ENCODE measurements at regions not wholly inside any gene's neighbourhood (a gene's known extent, or its start where the extent isn't known, plus 50 kb on each side); places are given as distances from the start of the nearest gene placed in this dataset.

DNA sequence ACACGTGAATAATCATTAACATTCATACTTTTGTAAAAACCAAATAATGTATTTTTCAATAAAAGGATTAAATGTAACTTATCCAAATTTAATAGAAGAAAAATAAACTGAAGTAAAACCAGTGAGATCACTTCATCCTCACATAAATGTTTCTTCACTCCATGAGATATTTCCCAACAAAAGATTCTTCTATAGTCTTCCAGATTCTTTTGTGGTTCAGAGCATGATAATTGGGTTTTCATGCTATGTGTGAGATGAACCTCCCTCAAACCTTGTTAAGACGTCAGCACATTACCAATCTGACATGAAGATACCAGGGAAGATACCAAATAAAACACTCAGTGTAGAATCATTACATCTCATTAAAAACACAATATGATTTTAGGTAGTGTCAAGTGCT lies 62.9 kb upstream of the OXGR1 start:
- DNase-seq (ENCODE audit: low spot score), result no peak

DNA sequence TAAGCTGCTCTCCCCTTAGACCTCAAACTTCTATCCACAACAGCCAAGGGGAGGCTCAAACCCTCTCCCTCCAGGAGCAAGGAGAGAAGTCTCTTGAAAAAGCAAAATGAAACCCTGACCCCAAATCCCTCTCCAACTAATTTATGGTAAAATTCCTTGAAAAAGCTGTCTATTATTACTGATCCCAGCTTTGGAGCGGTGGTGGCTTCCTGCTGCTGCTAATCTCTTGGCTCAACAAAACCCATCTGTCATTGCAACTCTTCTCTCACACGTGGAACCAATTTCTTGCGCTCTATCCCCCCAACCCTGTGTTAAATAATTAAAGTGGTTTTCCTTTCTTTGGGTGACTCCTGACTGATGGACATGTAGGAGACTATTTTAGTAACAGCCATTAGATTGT lies 64.1 kb upstream of the OXGR1 start:
- DNase-seq (ENCODE audit: low spot score), result no peak

DNA sequence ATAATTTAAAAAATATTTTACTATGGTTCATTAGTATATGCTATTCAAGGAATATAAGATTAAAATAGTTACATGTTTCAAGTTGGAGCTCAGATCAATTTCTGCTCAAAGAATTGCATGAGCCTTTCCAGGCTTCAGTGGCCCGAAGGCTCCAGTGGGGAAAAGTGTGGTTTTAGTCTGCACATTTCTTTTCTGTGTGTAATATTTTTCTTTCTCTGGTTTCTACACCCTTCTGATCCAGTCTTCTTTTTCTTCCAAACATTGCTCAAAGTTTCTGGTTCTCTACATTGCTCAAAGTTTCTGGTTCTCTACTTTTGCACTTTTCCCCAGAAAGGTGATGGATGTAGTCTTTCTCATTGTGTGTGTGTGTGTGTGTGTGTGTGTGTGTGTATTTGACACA lies 64.7 kb upstream of the OXGR1 start:
- no peak for DNase-seq (ENCODE audit: low spot score)

DNA sequence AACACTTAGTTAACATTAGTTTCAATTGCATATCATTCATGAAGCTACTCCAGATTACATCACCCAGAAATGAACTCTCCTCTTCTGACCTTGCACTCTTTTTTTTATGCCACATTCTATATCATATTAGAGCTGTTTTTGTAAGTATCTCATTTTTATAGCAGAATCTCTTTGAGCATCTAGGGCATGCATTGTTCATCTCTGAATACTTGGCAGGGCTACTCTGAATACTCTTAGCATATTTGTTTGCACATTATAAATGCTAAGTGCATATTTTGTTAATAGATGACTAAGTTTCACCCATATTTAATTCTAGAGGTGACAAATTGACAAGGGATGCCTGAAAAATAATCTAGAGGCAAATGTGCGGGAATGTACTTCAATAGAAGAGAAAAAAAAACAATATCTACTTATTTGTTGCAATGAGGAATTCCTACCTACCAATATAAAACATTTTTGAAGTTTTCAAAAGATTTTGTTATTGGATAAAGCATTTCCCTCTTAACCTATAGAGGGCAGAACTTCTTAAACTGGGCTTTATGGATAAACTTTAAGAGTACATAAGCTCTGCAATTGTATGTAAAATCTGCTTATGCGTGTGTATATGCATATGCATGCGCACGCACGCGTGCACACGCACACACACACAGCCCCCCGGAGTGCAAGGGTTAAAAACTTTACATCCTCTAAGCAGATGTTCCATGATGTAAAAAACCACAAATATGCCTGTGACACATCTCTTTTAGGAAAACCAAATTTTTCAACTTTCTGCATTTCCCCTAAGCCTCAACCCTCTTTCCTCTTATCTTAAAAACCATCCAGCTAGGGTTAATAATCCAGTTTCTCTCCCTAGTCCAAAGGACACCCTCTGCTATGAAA lies 73.0 kb upstream of the OXGR1 start:
- peak; percentile 18 for DNase-seq (ENCODE audit: low spot score)

DNA sequence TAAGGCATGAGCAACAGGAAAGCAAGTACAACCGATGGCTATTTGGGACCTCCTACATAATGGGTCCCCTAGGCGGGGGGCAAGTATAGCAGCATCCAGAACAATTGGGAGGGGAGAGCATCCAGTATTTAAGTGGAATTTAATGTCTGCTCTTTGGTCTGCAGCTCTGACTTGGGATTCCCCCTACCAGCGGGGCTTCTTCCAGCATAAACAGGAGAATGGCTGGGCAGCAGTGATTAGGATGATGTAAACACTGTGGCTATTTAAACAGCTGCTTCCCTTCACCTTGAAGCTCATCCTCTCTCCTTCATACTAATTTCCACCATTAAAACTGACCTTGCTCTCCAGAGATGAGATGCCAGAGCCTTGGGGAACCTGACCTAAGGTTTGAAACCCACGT lies 73.9 kb upstream of the OXGR1 start:
- no peak for DNase-seq (ENCODE audit: low spot score)

DNA sequence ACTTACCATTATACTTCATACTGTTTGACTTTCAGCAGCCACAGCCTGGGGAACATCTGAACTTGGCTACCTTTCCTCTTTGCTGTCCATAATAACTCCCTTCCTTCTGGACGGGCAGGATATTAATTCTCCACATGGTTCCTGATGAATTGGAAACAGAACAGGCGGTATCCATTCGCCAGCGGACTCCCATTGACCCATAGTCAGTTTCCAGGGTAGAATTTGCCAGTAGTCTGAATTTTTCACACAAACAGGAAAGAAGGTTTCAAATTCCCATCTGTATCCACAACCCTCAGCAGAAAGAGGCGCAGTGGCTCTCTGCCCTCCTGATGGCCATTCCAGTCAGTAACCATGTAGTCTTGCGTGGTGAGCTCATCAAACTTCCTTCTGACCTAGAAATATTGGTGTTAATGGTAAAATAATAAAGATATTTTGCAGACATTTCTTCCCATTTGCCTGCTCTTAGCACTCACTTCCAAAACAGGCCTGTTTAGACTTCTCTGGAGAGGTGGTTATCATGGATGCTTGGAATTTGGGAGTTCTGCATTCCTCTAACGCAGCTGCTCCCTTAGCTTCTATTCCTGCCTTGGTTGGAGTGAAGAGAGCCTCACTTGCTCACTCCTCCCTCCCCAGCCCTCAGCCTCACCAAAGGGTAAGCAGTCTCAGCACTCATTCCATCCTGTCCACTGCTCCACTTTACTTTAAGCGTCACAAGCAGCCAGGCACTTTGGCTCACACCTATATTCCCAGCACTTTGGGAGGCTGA lies 75.0 kb upstream of the OXGR1 start:
- no peak for DNase-seq (ENCODE audit: low spot score)

DNA sequence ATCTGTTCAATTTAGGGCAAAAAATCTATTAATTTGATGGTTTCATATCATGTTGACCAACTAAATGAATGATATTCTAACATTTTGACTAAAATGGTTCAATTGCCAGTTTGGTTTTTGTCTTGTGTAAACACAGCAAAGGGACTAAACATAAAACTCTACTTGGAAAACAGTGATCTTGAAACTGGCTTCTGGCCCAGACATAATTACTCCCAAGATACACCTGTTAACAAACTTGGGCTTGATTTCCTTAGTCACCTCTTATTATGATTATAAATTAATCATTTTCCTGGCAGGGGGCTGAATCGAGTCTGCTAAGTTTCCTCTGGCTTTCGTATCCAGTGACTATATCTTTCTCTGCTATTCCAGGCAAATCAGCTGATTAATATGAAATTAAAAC lies 78.0 kb upstream of the OXGR1 start:
- DNase-seq (ENCODE audit: low spot score), result no peak

DNA sequence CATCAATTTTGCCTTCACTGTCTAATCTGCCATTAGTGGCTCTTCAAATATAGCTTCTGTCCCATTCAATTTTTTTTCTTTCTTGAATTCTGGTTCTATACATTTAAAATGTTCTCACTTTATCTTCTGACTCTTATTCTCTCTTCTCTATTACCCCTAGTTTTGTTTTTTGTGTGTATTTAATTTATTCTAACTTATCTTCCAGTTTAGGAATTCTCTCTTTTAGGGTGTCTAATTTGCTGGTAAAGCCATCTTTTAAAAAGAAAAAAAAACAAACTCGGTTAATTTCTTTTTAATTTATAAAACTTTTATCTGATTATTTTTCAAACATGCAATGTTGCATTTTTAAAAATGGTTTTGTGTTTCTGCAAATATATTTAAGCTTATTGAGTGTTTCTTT lies 80.3 kb upstream of the OXGR1 start:
- DNase-seq (ENCODE audit: low spot score), result no peak

DNA sequence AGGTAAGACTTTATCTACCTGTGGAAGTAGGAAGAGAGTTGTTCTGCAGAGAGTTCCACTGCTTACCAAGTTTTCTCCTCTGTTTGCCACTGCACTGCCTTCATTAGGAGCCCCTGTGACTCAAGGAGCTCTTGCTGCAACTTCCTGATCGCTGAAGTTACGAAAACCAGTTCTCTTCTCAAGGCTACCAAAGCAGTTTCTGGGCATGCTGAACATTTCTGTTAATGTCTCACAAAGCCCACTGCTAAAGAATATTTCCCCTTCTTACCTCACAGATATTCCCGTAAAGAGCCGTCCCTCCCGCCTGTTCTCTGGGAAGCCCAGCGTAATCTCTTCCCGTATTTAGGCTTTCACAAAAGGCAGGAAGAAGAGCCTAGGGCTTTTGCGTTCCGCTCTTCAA lies 82.6 kb upstream of the OXGR1 start:
- no peak for DNase-seq (ENCODE audit: low spot score)

DNA sequence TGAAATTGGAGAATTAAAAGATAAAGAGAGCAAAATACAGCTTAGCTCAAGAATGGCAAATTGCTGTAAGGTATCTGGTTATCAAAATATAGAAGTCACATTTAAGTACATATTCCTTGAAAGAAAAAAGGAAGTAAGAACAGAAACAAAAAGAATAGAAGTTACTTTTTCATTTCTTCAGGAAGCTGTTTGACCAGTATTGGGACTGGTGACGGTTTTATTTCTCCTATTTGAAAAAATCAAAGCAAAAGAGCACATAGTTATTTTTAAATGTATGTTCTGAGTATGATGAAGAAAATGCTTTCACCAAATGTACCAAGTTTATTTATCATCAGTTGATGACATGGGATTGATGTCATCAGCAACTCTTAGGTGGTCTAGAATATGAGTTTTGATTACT lies 83.1 kb upstream of the OXGR1 start:
- no peak for DNase-seq (ENCODE audit: low spot score)

DNA sequence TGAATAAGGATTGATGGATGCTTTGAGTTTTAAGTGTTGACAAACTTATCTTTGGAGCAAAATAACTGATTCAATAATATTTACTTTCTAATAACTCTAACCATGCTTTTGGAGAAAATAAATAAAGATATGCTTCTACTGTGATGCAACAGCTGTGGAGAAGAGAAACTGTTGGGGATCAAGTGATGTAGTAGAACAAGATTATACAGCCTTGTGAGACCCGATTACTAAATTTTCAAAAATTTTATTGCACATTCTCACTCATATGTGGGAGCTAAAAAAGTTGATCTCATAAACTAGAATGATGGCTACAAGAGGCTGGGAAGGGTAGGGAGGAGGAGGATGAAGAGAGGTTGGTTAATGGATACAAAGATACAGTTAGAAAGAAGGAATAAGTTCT lies 85.5 kb upstream of the OXGR1 start:
- no peak for DNase-seq (ENCODE audit: low spot score)

DNA sequence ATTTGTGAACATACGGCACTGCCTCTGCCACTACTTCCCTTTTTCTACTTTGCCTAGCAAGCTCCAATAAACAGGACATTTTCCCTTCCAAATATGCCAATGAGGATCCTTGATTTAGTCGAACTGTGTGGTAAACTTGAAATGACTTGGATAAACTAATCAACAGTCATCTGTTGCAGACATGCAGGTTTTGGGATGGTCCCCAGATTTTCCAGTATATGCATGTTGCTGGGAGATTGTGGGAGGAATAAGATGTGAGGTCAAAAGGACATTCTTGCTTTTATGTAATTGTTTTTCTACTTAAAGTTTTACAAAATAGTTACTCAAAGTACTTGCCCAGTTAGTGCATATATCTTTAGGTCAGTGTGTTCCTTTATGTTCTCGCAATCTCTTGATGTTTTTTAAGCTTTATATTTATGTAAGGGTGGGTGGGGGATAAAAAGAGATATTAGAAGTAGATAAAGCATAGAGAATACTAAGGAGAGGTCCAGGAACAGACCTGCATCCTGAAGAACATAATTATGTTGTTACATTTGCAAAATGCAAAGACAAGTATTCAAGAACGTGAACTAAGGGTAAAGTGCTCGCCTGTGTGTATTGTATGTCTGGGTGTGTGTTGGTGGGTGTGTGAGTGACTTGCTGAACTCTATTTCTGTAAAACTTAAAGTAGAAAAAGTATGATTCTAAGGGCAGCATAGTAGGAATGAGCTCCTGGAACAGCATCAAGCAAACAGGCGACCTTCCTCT lies 88.4 kb upstream of the OXGR1 start:
- DNase-seq (ENCODE audit: low spot score), result no peak

DNA sequence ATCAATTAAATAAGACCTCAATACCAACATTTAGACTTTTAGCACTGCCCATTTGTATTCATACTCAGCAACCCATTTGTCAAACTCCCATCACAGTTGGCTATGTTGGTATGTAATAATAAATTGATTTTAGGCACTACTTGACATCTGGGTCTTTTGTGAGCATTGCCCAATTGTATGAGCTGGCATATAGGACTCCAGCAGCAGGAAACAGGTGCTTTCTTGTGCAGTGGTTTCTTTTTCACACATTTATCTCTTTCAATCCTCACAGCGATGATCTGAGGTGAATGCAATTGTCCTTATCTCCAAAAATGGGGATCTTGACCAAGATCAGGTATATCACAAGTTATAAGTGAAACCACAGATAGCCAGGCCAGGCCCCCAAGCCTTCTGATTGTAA lies 96.9 kb upstream of the OXGR1 start:
- no peak for DNase-seq (ENCODE audit: low spot score)

DNA sequence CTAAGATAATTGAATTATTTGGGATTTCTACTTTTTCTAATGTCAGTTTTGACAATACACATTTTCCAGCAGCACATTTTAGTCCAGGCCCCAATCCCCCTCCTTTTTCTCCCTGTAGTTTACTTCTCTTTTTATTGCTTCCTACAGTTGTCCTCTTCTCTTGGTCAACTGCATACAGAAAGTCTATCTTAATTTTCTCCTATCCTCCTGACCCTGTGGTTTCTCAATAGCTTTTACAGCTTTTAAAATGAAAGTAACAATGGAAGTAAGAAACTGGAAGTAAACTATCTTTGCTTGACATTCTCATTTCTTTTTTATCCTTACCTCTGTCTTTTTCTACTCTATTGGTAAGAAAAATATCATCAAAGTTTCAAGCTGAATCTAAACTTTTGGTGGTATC lies 106.5 kb upstream of the OXGR1 start:
- DNase-seq (ENCODE audit: low spot score), result no peak

DNA sequence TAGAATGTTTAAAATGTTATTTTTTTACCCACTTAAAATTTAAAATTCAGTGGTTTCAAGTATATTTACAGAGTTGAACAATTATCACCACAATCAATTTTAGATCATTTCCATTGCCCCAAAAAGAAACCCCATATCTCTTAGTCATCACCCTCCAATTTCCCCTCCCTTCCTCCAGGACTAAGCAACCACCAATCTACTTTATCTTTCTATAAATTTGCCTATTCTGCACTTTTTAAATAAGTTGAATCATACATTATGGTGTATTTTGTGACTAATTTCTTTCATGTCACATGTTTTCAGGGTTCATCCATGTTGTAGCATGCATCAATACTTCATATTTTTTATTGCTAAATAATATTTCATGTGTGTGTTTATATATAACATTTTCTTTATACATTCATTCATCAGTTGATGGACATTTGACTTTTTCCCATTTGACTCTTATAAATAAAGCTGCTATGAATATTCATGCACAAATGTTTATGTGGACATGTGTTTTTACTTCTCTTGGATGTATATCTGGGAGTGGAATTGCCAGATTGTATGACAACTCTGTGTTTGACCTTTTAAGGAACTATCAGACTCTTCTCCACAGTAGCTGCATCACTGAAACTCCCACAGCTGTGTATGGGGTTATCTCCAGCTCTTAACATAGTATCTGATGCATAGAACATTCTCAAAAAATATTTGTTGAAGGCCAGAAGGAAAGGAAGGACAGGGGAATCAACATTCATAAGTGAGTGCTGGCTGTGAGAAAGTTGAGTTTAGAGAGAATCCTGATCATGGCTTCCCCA lies 107.8 kb upstream of the OXGR1 start:
- DNase-seq (ENCODE audit: low spot score), result no peak

DNA sequence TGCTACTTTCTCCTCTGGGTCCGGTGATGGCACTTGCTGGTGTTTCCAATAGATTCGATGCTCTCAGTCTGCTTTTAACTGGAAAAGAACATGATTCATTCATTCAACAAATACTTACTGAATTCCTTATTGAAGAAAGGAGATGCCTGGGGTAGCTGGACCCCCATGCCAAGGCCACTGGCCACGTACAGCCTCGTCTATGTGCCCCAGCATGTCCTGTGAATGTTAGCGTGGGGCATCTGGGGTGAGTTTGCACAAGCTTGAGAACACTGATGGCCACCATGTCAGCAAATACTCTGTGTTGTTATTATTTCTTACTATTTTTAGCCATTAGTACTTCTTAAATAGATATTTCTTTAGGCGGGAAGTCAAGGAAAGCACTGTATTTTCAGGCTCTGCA lies 112.0 kb upstream of the OXGR1 start:
- DNase-seq (ENCODE audit: low spot score), result no peak

DNA sequence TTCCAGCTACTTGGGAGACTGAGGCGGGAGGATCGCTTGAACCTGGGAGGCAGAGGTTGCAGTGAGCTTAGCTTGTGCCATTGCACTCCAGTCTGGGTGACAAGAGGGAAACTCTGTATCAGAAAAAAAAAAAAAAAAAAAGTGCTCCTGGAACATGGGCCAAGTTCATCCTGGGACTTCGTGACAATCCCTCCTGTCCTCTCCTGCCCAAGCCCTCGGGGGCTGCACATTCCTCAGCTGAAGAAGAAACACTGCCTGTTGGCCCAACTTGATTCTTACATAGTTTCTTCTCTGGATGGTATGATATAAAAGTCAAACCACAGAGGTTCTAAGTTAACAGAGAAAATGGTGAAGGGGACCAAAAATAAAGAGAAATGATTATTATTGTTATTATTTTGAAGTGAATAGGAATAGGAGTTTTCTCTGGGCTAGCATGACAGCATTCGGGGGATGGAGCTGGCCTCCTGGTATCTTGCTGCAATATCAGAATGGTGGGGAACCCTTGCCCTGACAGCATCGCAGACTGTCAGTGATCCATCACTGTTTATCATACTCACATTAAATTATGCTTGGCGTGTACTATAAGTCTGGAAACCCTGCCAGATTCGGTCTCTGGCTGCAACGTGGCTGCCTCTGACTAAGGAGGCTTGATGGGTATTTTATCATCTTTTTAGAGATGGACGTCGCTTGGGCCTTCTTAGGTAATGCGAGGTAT lies 113.7 kb upstream of the OXGR1 start:
- DNase-seq (ENCODE audit: low spot score), result no peak

DNA sequence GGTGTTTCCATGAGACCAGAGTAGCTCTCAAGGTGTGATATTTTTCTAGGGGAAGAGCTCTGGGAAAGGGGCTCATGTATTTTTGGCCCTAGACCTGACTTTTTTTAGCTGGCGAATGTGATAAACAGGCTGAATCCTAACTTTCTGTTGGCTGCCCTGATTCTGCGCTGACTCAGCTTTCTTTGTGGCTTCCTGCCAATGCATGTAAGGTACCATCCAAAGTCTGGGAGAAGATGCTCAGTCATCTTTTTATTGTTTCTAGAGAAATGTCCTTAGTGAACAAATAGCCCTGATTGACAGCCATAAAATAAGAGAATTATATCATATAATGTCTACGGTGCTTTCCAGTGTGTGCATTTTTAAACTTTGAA lies 113.6 kb upstream of the MBNL2 start:
- no peak for DNase-seq (ENCODE audit: low spot score)

DNA sequence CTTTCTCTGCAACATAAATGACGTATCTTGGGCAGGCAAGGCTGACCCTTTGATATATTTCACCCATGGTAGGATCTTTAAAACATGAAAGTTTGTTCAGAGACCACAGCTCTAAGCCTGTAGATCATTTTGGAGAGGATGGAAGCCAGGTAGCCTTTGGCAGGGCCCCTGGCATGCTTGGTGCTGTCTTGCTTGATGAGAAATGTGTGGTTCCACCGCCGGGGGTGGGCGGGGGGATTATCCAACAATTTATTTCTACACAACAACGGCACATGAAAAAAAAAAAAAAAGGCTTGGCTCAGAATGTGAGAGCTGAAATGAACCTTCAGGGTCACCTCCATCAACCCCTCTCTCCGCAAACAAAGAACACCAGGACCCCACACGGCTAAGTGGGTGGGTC lies 112.9 kb upstream of the MBNL2 start:
- DNase-seq (ENCODE audit: low spot score), result no peak

DNA sequence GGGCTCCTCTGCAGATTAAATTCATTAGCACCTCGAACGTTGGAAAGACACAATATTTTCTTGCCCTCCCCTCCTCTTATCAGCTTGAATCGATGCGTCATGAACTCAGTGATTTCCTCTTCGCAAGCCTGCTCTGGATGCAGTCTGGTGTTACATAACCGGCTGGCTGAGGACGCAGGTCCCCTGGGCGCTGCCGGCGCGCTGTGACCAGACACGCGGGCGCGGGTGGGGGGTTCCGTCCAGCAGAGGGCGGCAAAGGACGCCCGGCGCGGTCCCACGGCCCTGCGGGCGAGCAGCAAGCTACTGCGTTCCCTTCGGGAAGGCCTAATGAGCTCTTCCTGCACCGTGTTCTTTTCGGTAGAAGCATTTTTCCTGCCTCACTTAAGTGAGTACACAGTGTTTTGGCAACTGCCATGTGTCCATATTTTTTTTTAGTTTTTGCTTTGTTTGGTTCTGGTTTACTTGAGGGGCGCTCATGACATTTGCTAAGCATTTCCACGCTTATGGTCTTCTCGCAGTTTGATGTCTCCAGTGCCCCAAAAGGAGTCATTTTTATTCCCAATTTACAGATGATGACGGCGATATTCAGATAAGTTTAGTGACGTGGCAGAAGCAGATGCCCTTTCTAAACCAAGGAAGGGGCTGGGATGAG lies 112.2 kb upstream of the MBNL2 start:
- DNase-seq (ENCODE audit: low spot score), result peak; percentile 98

DNA sequence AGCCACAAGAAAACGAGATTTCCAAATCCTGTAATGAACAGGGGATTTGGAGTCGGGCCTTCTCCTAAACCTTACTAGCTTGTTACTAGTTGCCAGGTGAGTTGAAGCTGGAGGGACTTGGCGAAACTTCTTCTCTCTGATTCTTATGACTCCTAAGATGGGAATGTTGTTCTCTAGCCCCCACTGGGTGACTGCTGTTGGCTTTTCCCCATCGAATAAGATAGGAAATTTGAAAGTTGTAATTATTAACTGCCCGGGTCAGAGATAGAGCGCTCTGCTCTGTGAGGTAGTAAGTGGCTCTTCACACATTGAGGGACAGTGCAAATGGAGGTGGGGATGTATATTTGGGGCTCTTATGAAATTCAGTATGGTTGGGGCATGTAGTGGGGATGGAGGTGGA lies 111.2 kb upstream of the MBNL2 start:
- no peak for DNase-seq (ENCODE audit: low spot score)
